Skeletal muscle satellite cell (primary cell): ENCODE measurements at regions not wholly inside any gene's neighbourhood (a gene's known extent, or its start where the extent isn't known, plus 50 kb on each side); places are given as distances from the start of the nearest gene placed in this dataset.

ENCODE experiments used
- H3K27me3 ChIP-seq: 2 replicates; pipeline ENCODE4 v1.7.0; 2013; ENCODE audit warnings: low read length; ENCODE audit not compliant: control insufficient read depth, insufficient read depth
- H3K36me3 ChIP-seq: 2 replicates; pipeline ENCODE4 v1.7.0; 2013; ENCODE audit warnings: mild to moderate bottlenecking, control low read depth, low read length; ENCODE audit not compliant: insufficient read depth
- H3K4me1 ChIP-seq: 2 replicates; pipeline ENCODE4 v1.7.0; 2013; ENCODE audit warnings: low read length; ENCODE audit not compliant: control insufficient read depth, insufficient read depth
- H3K4me2 ChIP-seq: 2 replicates; pipeline ENCODE4 v1.7.0; 2013; ENCODE audit warnings: mild to moderate bottlenecking, low read length
- H3K4me3 ChIP-seq: 2 replicates; pipeline ENCODE4 v1.7.0; 2013; ENCODE audit warnings: low read length
- H3K9ac ChIP-seq: 2 replicates; pipeline ENCODE4 v1.7.0; 2013; ENCODE audit warnings: mild to moderate bottlenecking, low read depth, low read length, moderate library complexity
- H3K9me3 ChIP-seq: replicated peaks from 2 replicates; pipeline ENCODE4 v1.7.0; 2013; ENCODE audit warnings: mild to moderate bottlenecking, control low read depth, low read length

DNA sequence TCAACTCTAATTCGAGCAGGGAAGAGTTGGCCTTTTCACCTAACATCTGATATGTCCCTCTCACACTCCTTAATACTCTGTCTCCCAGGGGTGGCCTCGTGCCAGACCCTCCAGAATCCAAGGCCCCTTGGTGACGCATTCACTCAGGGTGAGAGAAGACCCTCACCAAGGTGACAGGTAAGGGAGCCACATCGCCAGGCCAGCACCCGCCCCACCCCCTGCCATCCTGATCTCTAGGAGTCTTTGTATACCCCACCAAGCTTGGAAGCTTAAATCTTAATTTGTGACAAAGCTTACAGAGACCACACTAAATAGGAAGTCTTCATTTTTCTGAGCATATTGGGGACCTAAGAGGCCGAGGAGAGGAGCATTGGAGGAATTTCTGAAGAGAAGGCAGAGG lies 286.1 kb downstream of the IRF8 start:
- H3K4me3 ChIP-seq, result no peak overlapping the region
- H3K9me3 ChIP-seq, result peaks cover 6% of the 10 kb centered on the region
- no peak overlapping the region for H3K4me2 ChIP-seq
- no peak overlapping the region for H3K9ac ChIP-seq
- no peaks in the 10 kb centered on the region for H3K27me3 ChIP-seq
- H3K4me1 ChIP-seq, result no peaks in the 10 kb centered on the region
- H3K36me3 ChIP-seq, result no peaks in the 10 kb centered on the region

DNA sequence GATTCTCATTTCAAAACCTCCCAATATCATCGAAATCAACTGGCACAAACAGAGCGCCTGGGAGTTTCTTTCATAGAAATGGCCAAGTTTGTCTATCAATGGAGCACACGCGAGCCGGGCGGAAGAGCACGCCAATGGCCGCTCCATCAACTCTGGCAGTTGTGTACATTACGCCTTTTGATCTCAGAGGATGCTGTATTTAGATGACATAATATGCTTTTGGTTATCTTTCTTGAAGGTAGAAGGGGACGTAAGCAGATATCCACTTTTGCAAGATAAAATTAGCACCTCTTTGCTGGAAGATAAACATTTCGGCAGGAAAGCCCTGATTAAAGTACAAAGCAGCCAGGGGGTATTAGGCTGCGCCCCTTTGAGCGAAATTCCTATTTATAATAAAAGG lies 287.4 kb downstream of the IRF8 start:
- no peaks in the 10 kb centered on the region for H3K36me3 ChIP-seq
- H3K9ac ChIP-seq, result no peak overlapping the region
- no peaks in the 10 kb centered on the region for H3K4me1 ChIP-seq

DNA sequence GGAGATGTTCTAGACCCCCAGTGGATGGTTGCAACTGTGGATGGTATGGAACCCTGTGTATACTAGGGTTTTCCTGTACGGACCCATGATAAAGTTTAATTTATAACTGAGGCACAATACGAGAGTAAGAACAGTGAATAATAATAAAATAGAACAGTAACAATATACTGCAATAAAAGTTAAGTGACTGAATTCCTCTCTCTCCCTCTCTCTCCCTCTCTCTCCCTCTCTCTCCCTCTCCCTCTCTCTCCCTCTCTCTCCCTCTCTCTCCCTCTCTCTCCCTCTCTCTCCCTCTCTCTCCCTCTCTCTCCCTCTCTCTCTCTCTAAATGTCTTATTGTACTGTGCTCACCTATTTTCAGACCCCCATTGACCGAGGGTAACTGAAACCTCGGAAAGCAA lies 291.0 kb downstream of the IRF8 start:
- Histone ChIP-seq H3K36me3 (no peaks in the 10 kb centered on the region), H3K4me1 (no peaks in the 10 kb centered on the region), H3K27me3 (peaks cover 4% of the 10 kb centered on the region), H3K9me3 (no peaks in the 10 kb centered on the region), H3K9ac (no peak overlapping the region), H3K4me3 (no peak overlapping the region), H3K4me2 (no peak overlapping the region)

More for the DNA sequence above, 287.4 kb downstream of the IRF8 start:
- no peak overlapping the region for H3K4me2 ChIP-seq
- H3K27me3 ChIP-seq, result no peaks in the 10 kb centered on the region
- no peaks in the 10 kb centered on the region for H3K9me3 ChIP-seq
- no peak overlapping the region for H3K4me3 ChIP-seq

DNA sequence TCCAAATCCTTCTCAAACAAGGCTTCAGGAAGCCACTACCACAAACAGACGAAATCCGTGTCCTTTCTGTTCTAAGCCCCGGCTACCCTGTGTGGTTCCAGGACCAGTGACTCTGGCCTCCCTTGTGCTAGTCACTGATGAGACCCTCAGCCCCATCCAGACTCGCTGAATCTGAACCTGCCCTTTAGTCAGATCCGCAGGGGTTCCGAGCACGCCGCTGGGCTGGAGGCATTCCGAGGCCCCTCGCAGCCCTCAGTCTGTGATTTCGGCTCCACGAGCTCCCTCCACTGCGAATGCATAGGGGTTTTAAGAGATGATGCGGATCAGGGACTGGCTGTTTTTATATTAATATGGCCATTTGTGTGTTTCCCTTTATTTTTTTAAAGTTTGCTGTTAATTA lies 292.7 kb downstream of the IRF8 start:
- Histone ChIP-seq H3K4me1 (no peaks in the 10 kb centered on the region), H3K4me2 (no peak overlapping the region), H3K4me3 (no peak overlapping the region), H3K36me3 (no peaks in the 10 kb centered on the region), H3K9me3 (no peaks in the 10 kb centered on the region), H3K27me3 (peaks cover 18% of the 10 kb centered on the region), H3K9ac (no peak overlapping the region)

DNA sequence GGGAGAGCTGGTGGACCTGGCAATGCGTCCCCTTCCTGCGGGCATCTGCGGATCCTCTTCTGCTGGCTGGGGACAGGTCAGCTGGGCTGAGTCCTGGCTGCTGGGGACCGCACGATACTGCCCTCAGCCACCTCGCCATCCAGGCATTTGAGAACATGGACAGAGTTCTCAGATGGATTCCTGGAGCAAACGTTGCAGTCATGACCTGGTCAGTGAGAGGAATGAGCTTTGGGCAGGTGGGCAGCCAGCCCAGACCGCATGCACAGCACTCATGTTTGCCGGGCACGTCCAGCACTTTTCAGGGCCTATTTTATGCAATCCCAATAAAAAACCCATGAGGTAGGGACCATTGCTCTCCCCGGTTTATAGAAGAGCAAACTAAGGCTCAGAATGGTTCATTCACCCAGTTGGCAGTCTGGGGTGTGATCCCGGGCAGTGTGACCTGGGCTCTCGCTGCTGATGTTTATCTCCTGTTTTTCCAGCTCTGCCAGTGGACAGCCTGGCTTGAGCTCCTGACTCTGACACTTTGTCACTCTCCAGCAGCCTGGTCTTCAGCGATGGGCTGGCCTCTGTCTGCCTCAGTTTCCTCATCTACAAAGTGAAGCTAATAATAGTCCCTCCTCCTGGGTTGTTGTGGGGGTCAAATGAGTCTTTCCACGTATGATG lies 294.7 kb downstream of the IRF8 start:
- no peak overlapping the region for H3K9ac ChIP-seq
- no peaks in the 10 kb centered on the region for H3K9me3 ChIP-seq
- H3K4me3 ChIP-seq, result no peak overlapping the region
- no peaks in the 10 kb centered on the region for H3K36me3 ChIP-seq
- no peak overlapping the region for H3K4me2 ChIP-seq
- H3K4me1 ChIP-seq, result no peaks in the 10 kb centered on the region
- peaks cover 38% of the 10 kb centered on the region for H3K27me3 ChIP-seq

DNA sequence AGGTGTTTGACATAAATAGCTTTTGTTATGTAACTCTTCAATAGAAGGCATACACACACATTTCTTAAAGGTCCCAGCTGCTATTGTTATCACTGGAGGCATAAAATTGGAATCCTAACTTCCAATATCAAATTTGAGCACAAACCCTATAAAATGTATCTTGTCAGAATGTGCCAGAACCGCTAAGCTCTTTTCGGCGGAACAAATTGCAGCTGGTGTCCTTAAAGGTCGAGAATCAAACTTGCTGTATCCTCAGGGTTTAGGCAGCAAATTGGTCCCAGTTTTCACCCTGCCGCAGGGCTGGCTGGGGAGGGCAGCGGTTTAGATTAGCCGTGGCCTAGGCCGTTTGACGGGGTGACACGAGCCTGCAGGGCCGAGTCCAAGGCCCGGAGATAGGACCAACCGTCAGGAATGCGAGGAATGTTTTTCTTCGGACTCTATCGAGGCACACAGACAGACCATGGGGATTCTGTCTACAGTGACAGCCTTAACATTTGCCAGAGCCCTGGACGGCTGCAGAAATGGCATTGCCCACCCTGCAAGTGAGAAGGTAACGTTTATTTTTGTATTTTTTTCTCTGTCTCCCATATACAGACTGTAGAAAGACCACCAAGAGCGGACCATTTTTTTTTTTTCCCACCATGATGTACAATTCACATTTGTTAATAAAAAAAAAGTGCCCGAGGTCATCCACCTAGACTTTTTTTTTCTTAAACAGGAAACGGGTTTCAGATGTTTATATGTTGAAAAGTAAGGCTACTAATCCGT lies 297.1 kb downstream of the IRF8 start:
- Histone ChIP-seq H3K4me1 (no peaks in the 10 kb centered on the region), H3K27me3 (peaks cover 62% of the 10 kb centered on the region), H3K36me3 (no peaks in the 10 kb centered on the region), H3K4me3 (no peak overlapping the region), H3K9me3 (no peaks in the 10 kb centered on the region), H3K4me2 (no peak overlapping the region), H3K9ac (no peak overlapping the region)

DNA sequence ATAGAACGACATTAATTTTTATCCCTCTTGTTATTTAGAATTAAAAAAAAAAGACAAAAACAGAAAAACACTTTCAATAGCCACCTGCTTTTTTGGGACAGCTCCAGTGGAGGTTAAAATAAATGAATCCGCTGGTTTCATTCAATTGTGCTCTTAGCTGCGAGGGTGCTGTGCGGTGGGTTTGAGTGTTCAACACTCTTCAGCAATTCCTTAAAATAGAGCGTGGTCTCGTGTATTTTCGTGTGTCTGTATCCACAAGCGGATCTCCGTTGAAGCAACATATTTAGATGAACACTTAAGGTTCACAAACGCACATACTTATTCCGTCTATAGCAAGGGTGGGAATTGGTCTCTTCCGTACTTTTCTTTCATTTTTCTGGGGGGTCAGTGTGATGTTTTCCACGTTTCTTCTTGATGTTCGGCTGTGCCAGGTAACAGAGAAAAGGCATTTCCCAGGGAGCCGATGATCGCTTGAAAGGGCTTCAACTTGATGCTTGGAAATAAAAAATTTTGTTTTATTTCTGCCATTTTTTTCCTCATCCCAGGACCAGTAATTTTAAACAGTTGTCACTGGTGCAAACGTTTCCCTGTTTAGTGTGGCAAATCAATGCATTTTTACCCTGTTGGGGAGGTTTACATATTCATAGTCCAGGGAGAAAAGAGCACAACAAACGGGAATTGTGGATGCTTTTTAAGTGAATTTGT lies 297.9 kb downstream of the IRF8 start:
- H3K9me3 ChIP-seq, result no peaks in the 10 kb centered on the region
- no peak overlapping the region for H3K4me3 ChIP-seq
- H3K27me3 ChIP-seq, result peaks cover 67% of the 10 kb centered on the region
- H3K36me3 ChIP-seq, result no peaks in the 10 kb centered on the region
- no peak overlapping the region for H3K9ac ChIP-seq
- H3K4me2 ChIP-seq, result no peak overlapping the region
- H3K4me1 ChIP-seq, result no peaks in the 10 kb centered on the region

DNA sequence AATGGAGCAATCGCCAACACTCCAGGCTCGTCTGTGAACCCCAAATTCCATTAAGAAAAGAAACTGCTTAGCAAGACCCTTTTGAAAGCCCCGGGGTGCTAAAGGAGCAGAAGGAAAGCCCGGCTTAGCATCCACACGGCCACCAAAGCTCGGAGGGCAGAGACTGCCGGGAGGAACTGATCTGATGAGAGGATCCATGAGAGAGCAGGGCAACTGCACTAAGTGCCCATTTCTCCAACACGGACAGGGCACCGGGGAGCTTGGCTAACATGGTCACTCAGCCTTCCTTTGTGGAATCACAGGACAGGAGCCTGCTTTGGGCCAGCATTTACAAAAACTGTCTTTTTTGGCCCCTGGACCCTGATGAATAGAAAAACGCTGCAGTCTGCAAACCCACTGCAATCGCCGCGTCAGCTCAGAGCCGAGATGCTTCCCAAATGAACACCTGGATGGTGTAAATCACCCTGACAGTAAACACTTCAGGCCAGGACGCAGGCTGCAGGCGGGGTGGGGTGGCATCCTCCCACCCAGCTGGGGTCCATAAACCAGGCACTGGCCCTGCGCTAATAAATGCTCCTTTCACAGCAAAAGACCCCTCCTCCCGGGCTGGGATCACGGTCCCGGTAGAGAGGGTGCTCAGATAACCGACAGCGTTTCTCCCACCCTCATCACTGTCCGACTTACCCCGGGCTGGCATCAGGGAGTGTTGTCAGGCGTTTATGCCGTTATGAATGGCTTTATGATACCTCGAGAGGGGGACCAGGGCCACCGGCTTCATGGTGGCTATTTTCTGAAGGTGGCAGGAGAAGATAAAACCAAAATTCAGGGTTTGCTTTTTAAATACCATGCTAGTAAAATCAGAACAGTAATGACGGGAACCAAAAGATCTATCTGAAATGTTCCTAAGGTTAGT lies 299.5 kb downstream of the IRF8 start:
- no peaks in the 10 kb centered on the region for H3K36me3 ChIP-seq
- H3K4me1 ChIP-seq, result no peaks in the 10 kb centered on the region
- H3K27me3 ChIP-seq, result peaks cover 72% of the 10 kb centered on the region
- no peak overlapping the region for H3K9ac ChIP-seq
- H3K4me2 ChIP-seq, result no peak overlapping the region
- no peaks in the 10 kb centered on the region for H3K9me3 ChIP-seq
- no peak overlapping the region for H3K4me3 ChIP-seq

DNA sequence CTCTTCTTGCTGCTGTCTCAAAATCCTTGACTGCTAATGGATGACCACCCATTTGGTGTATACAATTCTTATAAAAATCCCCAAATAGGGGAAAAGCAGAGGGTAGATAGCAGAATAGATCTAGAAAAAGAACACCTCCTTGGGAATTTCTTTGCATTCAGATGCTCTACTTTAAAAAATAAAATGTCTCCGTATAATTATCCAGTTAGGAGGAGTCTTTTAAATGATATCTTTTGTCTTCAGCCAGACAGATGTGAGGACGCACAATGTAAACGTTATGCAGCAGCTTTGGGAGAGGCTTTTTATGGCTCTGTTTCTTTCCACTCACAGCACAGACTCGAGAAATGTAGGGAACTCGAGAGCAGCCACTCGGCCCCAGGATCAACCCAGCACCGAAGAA lies 300.2 kb downstream of the IRF8 start:
- Histone ChIP-seq H3K9ac (no peak overlapping the region), H3K4me2 (no peak overlapping the region), H3K4me1 (no peaks in the 10 kb centered on the region), H3K36me3 (no peaks in the 10 kb centered on the region), H3K27me3 (peaks cover 72% of the 10 kb centered on the region), H3K4me3 (no peak overlapping the region), H3K9me3 (no peaks in the 10 kb centered on the region)

DNA sequence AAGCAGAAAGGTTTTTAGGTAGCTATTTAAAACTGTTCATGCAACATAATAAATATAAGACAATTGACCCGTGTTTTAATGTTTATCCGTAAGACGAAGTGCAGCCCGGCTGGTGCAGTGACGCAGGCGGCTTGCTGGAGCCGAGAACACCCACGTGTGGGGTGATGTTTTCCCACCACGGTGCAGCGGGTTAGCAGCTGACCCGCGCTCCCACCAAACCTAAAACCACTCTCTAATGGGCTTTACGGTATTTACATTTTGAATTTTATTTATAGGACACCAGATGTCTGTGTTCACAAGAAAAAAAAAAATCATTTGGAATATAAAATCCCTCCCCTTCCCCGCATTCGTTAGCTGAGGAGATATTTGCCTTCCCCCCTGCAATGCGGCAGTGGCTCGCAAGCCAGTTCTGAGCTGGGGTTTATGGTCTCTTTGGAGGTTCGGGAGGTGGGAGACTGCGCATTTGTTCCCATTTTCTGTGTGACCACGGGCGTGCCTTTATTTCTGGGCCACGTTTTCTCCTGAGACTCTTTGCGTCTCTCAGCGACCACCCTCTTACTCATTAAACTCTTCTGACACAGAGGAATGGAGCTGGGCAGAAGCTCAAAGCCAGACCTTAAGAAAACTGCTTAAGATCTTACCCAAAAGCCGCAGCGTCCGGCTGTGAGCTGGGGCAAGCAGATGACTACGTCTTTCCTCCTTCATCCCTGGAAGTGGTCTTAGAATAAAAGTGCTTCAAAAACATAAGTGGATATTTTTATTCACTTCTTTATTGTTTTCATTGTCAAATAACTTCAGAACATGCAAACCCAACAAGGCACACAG lies 301.1 kb downstream of the IRF8 start:
- Histone ChIP-seq H3K9ac (no peak overlapping the region), H3K4me1 (no peaks in the 10 kb centered on the region), H3K36me3 (no peaks in the 10 kb centered on the region), H3K9me3 (no peaks in the 10 kb centered on the region), H3K4me2 (no peak overlapping the region), H3K4me3 (no peak overlapping the region), H3K27me3 (peaks cover 67% of the 10 kb centered on the region)
